IMR-90 (cell line): ENCODE measurements at regions not wholly inside any gene's neighbourhood (a gene's known extent, or its start where the extent isn't known, plus 50 kb on each side); places are given as distances from the start of the nearest gene placed in this dataset.

Experiments used
- ATAC-seq: fragments of 200-7000 bp; cut with Tn5 transposase; 2 replicates; pipeline ENCODE4 v1.9.1; 2020; ENCODE audit warnings: low read depth, mild to moderate bottlenecking, moderate library complexity
- BruUV-seq: library from RNA; stranded (reverse); fragments of 400-500 nt; replicated peaks from 2 replicates; lab custom pipeline; 2021; lab: Mats Ljungman, UMichigan
- CTCF ChIA-PET: fragments of 300-600 bp; formaldehyde crosslinking; extraction: SDS; loops from one replicate; lab custom pipeline; 2021; ENCODE audit warnings: antibody characterized with exemption; lab: Yijun Ruan, JAX
- POLR2A ChIA-PET: fragments of 300-600 bp; sonication (Branson Sonifier 250); formaldehyde crosslinking; loops from one replicate; lab custom pipeline; 2022; ENCODE audit warnings: antibody characterized with exemption; ENCODE audit not compliant: unreplicated experiment; lab: Charles Lee
- DNase-seq: peaks from one replicate; pipeline ENCODE4 v3.0.0; 2013
- H2AFZ ChIP-seq: replicated peaks from 2 replicates; pipeline ENCODE3; 2013; ENCODE audit warnings: low read length, mild to moderate bottlenecking; ENCODE audit not compliant: poor library complexity
- H2AK5ac ChIP-seq: 2 replicates; pipeline ENCODE4 v1.6.1; 2013; ENCODE audit warnings: low read depth, low read length, inconsistent platforms
- H2AK9ac ChIP-seq: replicated peaks from 2 replicates; pipeline ENCODE3; 2013; ENCODE audit warnings: mild to moderate bottlenecking, low read depth, low read length, moderate library complexity; ENCODE audit not compliant: poor library complexity
- H2BK120ac ChIP-seq: 2 replicates; pipeline ENCODE4 v1.6.1; 2013; ENCODE audit warnings: low read depth, low read length, inconsistent platforms
- H2BK15ac ChIP-seq: 3 replicates; pipeline ENCODE4 v1.6.1; 2013; ENCODE audit warnings: low read depth, low read length, inconsistent platforms
- H2BK20ac ChIP-seq: 2 replicates; pipeline ENCODE4 v1.6.1; 2013; ENCODE audit warnings: low read depth, mild to moderate bottlenecking, inconsistent platforms, low read length, moderate library complexity
- H2BK5ac ChIP-seq: 2 replicates; pipeline ENCODE4 v1.6.1; 2013; ENCODE audit warnings: mild to moderate bottlenecking, low read depth, low read length, inconsistent platforms; ENCODE audit not compliant: poor library complexity, severe bottlenecking
- H3K14ac ChIP-seq: replicated peaks from 2 replicates; pipeline ENCODE4 v1.6.1; 2013; ENCODE audit warnings: low read depth, low read length, inconsistent platforms
- H3K18ac ChIP-seq: 2 replicates; pipeline ENCODE4 v1.6.1; 2013; ENCODE audit warnings: low read depth, low read length, control low read depth
- H3K23ac ChIP-seq: 2 replicates; pipeline ENCODE4 v1.6.1; 2013; ENCODE audit warnings: low read depth, low read length, inconsistent platforms
- H3K27ac ChIP-seq: 2 replicates; pipeline ENCODE4 v1.5.1; 2013; ENCODE audit warnings: mild to moderate bottlenecking, control low read depth, low read length; ENCODE audit not compliant: insufficient read depth
- H3K27me3 ChIP-seq: 2 replicates; pipeline ENCODE4 v1.6.1; 2013; ENCODE audit warnings: low read length; ENCODE audit not compliant: control insufficient read depth, insufficient read depth
- H3K36me3 ChIP-seq: 2 replicates; pipeline ENCODE4 v1.6.1; 2013; ENCODE audit warnings: low read length, mixed read lengths; ENCODE audit not compliant: control insufficient read depth, insufficient read depth
- H3K4ac ChIP-seq: 2 replicates; pipeline ENCODE4 v1.6.1; 2013; ENCODE audit warnings: low read depth, low read length, inconsistent platforms
- H3K4me1 ChIP-seq: 2 replicates; pipeline ENCODE4 v1.6.1; 2013; ENCODE audit warnings: low read length, mixed read lengths; ENCODE audit not compliant: control insufficient read depth, insufficient read depth
- H3K4me2 ChIP-seq: 2 replicates; pipeline ENCODE4 v1.6.1; 2013; ENCODE audit warnings: low read depth, mild to moderate bottlenecking, control low read depth, low read length, moderate library complexity
- H3K4me3 ChIP-seq: 2 replicates; pipeline ENCODE4 v1.5.1; 2013; ENCODE audit warnings: low read depth, mild to moderate bottlenecking, control low read depth, low read length, moderate library complexity; ENCODE audit not compliant: insufficient read depth
- H3K56ac ChIP-seq: 2 replicates; pipeline ENCODE4 v1.6.1; 2013; ENCODE audit warnings: low read length, inconsistent platforms; ENCODE audit not compliant: insufficient read depth; ENCODE audit errors: extremely low read depth
- H3K79me1 ChIP-seq, 2 experiments: 2 replicates each; pipeline ENCODE4 v1.6.1; 2013; ENCODE audit warnings: low read length in 2 of 2, inconsistent platforms in 1 of 2, low read depth in 1 of 2
- H3K9ac ChIP-seq: 2 replicates; pipeline ENCODE4 v1.6.1; 2013; ENCODE audit warnings: low read depth, low read length, control low read depth
- H3K9me1 ChIP-seq: 2 replicates; pipeline ENCODE4 v1.6.1; 2013; ENCODE audit warnings: low read length, inconsistent platforms; ENCODE audit not compliant: insufficient read depth
- H3K9me3 ChIP-seq: 2 replicates; pipeline ENCODE4 v1.6.1; 2013; ENCODE audit warnings: low read length; ENCODE audit not compliant: control insufficient read depth, insufficient read depth
- H4K20me1 ChIP-seq: 2 replicates; pipeline ENCODE4 v1.6.1; 2013; ENCODE audit warnings: low read length, inconsistent platforms; ENCODE audit not compliant: insufficient read depth
- H4K5ac ChIP-seq: 2 replicates; pipeline ENCODE4 v1.6.1; 2013; ENCODE audit warnings: mild to moderate bottlenecking, low read depth, low read length, control low read depth
- H4K8ac ChIP-seq, 2 experiments: 2 replicates each; pipeline ENCODE4 v1.6.1; 2013; ENCODE audit warnings: low read depth in 2 of 2, low read length in 2 of 2, control low read depth in 1 of 2, inconsistent platforms in 1 of 2
- H4K91ac ChIP-seq: 2 replicates; pipeline ENCODE4 v1.6.1; 2013; ENCODE audit warnings: low read depth, low read length, inconsistent platforms; ENCODE audit not compliant: insufficient read depth
- RAD21 ChIP-seq: IDR thresholded peaks from 2 replicates; pipeline ENCODE4 v1.6.1; 2012; ENCODE audit warnings: low read length, improper control_type of control experiment
- WGBS, 2 experiments: methylation state at CpG; one replicate each; pipeline versions ENCODE4 v1.1.5 to v1.1.7; 2013; ENCODE audit warnings: missing lambda C conversion rate in 2 of 2; ENCODE audit not compliant: insufficient read length in 1 of 2; ENCODE audit errors: extremely low coverage in 2 of 2; 5-methylcytosine and 5-hydroxymethylcytosine counted together
- dilution Hi-C: fragments of 300-500 bp; cut with HindIII; formaldehyde crosslinking; loops from one replicate; pipeline ENCODE4 v1.14.3; 2018; ENCODE audit warnings: low sequenced_read_pairs; ENCODE audit not compliant: unreplicated experiment
- in situ Hi-C: fragments of 300-500 bp; cut with MboI; formaldehyde crosslinking; loops from 3 replicates; pipeline ENCODE4 v1.14.3; 2019; ENCODE audit warnings: low sequenced_read_pairs, inconsistent platforms, mixed read lengths
- intact Hi-C: fragments of 100-400 bp; cut with micrococcal nuclease; formaldehyde crosslinking; loops from 2 replicates; pipeline ENCODE4 v1.10.0; 2022

GRCh38 chr4:106708464-106708816 is 327.7 kb downstream of the DKK2 start:
- Histone ChIP-seq H2BK5ac (no peak overlapping the region), H3K9me1 (no peaks in the 10 kb centered on the region), H2BK20ac (no peak overlapping the region), H3K9ac (no peak overlapping the region), H3K18ac (no peak overlapping the region), H2AK5ac (no peak overlapping the region), H3K4me2 (no peak overlapping the region), H2BK120ac (no peak overlapping the region), H3K4me1 (no peaks in the 10 kb centered on the region), H3K14ac (no peak overlapping the region), H2BK15ac (no peak overlapping the region), H2AFZ (no peak overlapping the region), H3K27me3 (no peaks in the 10 kb centered on the region), H3K4me3 (no peak overlapping the region), H3K56ac (no peak overlapping the region), H3K79me1 (no peaks in the 10 kb centered on the region), H4K5ac (no peak overlapping the region), H3K27ac (no peak overlapping the region), H2AK9ac (no peak overlapping the region), H3K36me3 (no peaks in the 10 kb centered on the region), H4K20me1 (no peaks in the 10 kb centered on the region), H3K4ac (no peak overlapping the region), H3K23ac (no peak overlapping the region), H4K91ac (no peak overlapping the region), H3K9me3 (no peaks in the 10 kb centered on the region), H4K8ac (no peak overlapping the region)
- ChIA-PET CTCF (no interaction called here), POLR2A (no interaction called here)
- in situ Hi-C loops: no loop called here
- ATAC-seq (no peak), DNase-seq (no peak)
- intact Hi-C loops: no loop called here
- dilution Hi-C loops: no loop called here
- WGBS, 2 experiments: 60% methylated on average over 1 of the region's 5 CpGs; no CpG with 5 or more reads in 1 of the 2 experiments
- no TSS peak for BruUV-seq
- TF ChIP-seq RAD21: no peak
